ENCODE measurements at regions not wholly inside any gene's neighbourhood (a gene's known extent, or its start where the extent isn't known, plus 50 kb on each side); places are given as distances from the start of the nearest gene placed in this dataset.
A peak's percentile ranks its signal among the peaks of the same experiment; 100 is the strongest.

DNA sequence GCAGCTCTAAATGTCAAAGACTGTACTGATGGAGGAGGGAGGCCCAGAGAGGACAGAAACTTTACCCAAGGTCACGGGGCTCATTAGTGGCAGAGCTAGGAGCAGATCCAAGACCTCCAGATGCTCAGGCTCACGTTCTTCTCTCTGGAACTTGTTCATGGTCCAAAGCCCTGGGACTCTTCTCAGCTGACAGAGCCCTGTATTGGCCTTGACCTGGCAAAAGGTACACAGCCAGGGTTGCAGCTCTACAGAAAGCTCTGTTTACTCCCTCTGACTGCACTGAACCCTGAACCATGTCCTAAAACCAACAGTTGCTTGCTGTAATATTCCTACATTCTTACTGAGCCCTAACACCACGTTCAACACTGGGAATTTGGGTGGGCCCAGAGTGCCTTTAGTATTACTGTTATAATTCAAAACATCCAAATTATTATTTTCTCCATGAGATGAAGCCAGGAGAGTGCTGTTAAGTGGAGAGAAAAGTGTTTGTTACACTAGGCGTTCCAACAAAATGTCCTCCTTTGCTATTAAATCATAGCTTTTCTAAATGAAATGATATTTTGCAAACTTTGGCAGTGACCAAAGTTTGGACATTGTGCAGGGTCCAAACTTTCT lies 602.4 kb upstream of the CLINT1 start (continued):
- TF ChIP-seq, protein P1, sequence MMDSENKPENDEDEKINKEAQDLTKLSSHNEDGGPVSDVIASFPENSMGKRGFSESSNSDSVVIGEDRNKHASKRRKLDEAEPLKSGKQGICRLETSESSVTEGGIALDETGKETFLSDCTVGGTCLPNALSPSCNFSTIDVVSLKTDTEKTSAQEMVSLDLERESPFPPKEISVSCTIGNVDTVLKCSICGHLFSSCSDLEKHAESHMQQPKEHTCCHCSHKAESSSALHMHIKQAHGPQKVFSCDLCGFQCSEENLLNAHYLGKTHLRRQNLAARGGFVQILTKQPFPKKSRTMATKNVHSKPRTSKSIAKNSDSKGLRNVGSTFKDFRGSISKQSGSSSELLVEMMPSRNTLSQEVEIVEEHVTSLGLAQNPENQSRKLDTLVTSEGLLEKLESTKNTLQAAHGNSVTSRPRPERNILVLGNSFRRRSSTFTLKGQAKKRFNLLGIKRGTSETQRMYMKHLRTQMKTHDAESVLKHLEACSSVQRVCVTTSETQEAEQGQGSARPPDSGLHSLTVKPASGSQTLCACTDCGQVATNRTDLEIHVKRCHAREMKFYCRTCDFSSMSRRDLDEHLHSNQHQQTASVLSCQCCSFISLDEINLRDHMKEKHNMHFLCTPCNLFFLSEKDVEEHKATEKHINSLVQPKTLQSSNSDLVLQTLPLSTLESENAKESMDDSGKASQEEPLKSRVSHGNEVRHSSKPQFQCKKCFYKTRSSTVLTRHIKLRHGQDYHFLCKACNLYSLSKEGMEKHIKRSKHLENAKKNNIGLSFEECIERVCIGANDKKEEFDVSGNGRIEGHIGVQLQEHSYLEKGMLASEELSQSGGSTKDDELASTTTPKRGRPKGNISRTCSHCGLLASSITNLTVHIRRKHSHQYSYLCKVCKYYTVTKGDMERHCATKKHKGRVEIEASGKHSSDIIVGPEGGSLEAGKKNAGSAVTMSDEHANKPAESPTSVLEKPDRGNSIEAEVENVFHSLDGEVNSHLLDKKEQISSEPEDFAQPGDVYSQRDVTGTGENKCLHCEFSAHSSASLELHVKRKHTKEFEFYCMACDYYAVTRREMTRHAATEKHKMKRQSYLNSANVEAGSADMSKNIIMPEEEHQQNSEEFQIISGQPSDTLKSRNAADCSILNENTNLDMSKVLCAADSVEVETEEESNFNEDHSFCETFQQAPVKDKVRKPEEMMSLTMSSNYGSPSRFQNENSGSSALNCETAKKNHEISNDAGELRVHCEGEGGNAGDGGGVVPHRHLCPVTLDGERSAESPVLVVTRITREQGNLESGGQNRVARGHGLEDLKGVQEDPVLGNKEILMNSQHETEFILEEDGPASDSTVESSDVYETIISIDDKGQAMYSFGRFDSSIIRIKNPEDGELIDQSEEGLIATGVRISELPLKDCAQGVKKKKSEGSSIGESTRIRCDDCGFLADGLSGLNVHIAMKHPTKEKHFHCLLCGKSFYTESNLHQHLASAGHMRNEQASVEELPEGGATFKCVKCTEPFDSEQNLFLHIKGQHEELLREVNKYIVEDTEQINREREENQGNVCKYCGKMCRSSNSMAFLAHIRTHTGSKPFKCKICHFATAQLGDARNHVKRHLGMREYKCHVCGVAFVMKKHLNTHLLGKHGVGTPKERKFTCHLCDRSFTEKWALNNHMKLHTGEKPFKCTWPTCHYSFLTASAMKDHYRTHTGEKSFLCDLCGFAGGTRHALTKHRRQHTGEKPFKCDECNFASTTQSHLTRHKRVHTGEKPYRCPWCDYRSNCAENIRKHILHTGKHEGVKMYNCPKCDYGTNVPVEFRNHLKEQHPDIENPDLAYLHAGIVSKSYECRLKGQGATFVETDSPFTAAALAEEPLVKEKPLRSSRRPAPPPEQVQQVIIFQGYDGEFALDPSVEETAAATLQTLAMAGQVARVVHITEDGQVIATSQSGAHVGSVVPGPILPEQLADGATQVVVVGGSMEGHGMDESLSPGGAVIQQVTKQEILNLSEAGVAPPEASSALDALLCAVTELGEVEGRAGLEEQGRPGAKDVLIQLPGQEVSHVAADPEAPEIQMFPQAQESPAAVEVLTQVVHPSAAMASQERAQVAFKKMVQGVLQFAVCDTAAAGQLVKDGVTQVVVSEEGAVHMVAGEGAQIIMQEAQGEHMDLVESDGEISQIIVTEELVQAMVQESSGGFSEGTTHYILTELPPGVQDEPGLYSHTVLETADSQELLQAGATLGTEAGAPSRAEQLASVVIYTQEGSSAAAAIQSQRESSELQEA (CRISPR knock-in tag; IDR thresholded peaks at IDR 0.05; ENCODE audit: not compliant biosample characterization) = no peak
- peak; percentile 73; the same call in 1 of the 2 replicates for TF ChIP-seq ZNF792 (CRISPR knock-in tag; IDR thresholded peaks at IDR 0.05)
- TF ChIP-seq DNMT1 (CRISPR knock-in tag; IDR thresholded peaks at IDR 0.05) = 0 out of 2 replicates have a peak, but pooled peaks have one; percentile 48
- TF ChIP-seq, protein P2, sequence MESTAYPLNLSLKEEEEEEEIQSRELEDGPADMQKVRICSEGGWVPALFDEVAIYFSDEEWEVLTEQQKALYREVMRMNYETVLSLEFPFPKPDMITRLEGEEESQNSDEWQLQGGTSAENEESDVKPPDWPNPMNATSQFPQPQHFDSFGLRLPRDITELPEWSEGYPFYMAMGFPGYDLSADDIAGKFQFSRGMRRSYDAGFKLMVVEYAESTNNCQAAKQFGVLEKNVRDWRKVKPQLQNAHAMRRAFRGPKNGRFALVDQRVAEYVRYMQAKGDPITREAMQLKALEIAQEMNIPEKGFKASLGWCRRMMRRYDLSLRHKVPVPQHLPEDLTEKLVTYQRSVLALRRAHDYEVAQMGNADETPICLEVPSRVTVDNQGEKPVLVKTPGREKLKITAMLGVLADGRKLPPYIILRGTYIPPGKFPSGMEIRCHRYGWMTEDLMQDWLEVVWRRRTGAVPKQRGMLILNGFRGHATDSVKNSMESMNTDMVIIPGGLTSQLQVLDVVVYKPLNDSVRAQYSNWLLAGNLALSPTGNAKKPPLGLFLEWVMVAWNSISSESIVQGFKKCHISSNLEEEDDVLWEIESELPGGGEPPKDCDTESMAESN (CRISPR knock-in tag; conservative IDR thresholded peaks at IDR 0.05) = peak; percentile 79
- no peak for TF ChIP-seq GLI4 (CRISPR knock-in tag; IDR thresholded peaks at IDR 0.05; ENCODE audit: borderline replicate concordance)
- no peak for TF ChIP-seq ZNF75D (CRISPR knock-in tag; IDR thresholded peaks at IDR 0.05; ENCODE audit: borderline replicate concordance)
- TF ChIP-seq HNRNPLL (IDR thresholded peaks at IDR 0.05; ENCODE audit: low read depth, low read length, poor library complexity, severe bottlenecking) = no peak
- TF ChIP-seq ZNF446 (CRISPR knock-in tag; IDR thresholded peaks at IDR 0.05) = no peak
- no peak for TF ChIP-seq ZNF558 (CRISPR knock-in tag; IDR thresholded peaks at IDR 0.05; ENCODE audit: borderline replicate concordance)
- no peak for TF ChIP-seq NFE2L1 (CRISPR knock-in tag; IDR thresholded peaks at IDR 0.05; ENCODE audit: borderline replicate concordance)
- TF ChIP-seq, protein P3, sequence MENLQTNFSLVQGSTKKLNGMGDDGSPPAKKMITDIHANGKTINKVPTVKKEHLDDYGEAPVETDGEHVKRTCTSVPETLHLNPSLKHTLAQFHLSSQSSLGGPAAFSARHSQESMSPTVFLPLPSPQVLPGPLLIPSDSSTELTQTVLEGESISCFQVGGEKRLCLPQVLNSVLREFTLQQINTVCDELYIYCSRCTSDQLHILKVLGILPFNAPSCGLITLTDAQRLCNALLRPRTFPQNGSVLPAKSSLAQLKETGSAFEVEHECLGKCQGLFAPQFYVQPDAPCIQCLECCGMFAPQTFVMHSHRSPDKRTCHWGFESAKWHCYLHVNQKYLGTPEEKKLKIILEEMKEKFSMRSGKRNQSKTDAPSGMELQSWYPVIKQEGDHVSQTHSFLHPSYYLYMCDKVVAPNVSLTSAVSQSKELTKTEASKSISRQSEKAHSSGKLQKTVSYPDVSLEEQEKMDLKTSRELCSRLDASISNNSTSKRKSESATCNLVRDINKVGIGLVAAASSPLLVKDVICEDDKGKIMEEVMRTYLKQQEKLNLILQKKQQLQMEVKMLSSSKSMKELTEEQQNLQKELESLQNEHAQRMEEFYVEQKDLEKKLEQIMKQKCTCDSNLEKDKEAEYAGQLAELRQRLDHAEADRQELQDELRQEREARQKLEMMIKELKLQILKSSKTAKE (CRISPR knock-in tag; IDR thresholded peaks at IDR 0.05; ENCODE audit: borderline replicate concordance) = peak; percentile 67; the same call in 1 of the 2 replicates
- no peak for TF ChIP-seq SIN3A (IDR thresholded peaks at IDR 0.05; ENCODE audit: borderline replicate concordance, low read depth, low read length)
- TF ChIP-seq ZNF101 (CRISPR knock-in tag; IDR thresholded peaks at IDR 0.05; ENCODE audit: borderline replicate concordance, low read depth) = no peak
